HG02678 (cell line): ENCODE measurements at regions not wholly inside any gene's neighbourhood (a gene's known extent, or its start where the extent isn't known, plus 50 kb on each side); places are given as distances from the start of the nearest gene placed in this dataset.
"Not testable (repeated sequence)": the region's sequence is repeated elsewhere in the genome, so short reads cannot be mapped to it uniquely, and the experiment has no call there.

ENCODE experiments used
- ATAC-seq: cut with Tn5 transposase; IDR thresholded peaks from one replicate; pipeline ENCODE4 v1.9.1; 2021; ENCODE audit warnings: mild to moderate bottlenecking, moderate library complexity; ENCODE audit not compliant: unreplicated experiment

DNA sequence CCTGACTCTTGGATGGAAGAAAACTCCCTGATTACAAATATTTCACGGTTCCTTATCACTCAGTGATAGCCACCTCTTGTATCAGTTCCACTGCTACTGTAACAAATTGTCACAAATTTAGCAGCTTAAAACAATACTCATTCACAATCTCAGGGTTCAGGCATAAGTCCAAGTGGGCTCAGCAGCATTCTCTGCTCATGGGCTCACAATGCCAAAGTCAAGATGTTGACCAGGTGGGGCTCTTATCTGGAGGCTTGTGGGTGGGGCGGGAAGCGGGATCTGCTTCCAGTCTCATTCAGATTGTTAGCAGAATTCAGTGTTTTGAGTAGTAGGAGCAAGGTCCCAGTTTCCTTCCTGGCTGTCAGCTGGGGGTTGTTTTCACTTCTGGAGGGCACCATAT, 137.3 kb upstream of the FAM78B start:
- ATAC-seq = no peak

- no peak for ATAC-seq
Measured at GRCh38 chr1:166305371-166305770, 138.6 kb upstream of the FAM78B start.

DNA sequence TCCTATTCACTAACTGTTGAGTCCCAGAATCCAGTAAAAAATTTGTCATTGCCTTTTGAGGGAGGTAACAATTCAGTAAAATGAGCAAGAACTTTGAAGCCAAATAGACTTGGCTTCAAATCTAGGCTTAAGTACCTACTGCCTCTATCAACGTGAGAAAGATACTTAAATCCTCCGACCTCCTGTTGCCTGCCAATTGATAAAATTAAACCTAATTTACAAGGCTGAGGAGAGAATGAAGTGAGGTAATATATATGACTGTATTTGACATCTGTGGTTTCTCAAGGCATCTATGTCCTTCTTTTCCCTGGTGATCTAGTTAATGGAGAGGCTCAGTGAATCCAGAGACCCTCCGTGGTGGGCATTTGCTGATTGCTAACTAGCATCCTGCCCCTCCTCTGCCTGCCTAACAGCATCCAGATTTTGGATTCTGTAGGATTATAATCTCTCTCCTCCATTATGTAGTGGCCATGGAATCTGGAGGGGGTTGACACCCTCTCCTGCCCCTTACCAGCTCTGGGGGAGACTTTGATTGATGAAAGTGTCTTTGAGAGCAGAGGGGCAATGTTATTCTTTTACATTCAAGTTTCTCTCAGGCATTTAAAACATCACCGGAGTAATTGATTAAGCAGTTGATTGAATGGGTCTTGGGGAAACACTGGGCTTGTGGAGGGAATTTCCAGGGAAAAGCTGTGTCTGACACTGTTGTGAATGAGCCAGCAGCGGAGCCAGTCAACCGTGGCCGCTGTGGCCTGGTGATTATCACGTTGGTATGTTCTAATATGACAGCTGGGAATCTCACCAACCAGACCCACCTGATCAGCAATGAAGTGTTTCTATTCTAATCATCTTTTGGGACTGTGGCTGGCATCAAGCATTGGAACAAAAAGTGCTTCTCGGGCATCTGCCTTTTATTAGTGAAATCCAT, 140.7 kb upstream of the FAM78B start:
- ATAC-seq = no peak

DNA sequence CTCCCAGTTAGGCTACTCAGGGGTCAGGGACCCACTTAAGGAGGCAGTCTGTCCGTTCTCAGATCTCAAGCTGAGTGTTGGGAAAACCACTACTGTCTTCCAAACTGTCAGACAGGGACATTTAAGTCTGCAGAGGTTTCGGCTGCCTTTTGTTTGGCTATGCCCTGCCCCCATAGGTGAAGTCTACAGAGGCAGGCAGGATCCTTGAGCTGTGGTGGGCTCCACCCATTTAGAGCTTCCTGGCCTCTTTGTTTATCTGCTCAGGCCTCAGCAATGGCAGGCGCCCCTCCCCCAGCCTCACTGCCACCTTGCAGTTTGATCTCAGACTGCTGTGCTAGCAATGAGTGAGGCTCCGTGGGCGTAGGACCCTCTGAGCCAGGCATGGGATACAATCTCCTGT, 149.5 kb upstream of the FAM78B start:
- ATAC-seq = not testable (repeated sequence)

- no peak for ATAC-seq
Measured at GRCh38 chr1:166322470-166322869, 155.7 kb upstream of the FAM78B start.

DNA sequence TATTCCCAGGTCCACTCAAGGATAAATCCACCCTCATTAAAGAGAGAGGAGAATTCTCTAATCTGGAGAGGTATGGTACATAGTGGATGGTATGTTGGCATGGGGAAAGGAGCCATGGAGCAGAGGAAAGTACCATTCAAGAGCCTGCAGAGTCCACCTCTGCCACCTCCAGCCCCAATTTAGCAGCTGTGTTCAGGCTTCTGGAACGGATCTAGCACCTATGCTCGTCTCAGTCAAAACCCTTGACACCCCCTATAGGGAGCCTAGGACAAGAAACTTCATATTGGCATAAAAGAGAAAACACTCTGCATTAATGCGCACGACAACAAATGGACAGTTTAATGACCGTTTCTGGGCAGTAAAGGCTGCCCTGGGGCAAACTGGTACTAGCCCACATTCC, 161.1 kb upstream of the FAM78B start:
- ATAC-seq = no peak

- no peak for ATAC-seq
Measured at GRCh38 chr1:166328956-166329355, 162.2 kb upstream of the FAM78B start.

GRCh38 chr1:166330096-166330495, 163.3 kb upstream of the FAM78B start:
- no peak for ATAC-seq

DNA sequence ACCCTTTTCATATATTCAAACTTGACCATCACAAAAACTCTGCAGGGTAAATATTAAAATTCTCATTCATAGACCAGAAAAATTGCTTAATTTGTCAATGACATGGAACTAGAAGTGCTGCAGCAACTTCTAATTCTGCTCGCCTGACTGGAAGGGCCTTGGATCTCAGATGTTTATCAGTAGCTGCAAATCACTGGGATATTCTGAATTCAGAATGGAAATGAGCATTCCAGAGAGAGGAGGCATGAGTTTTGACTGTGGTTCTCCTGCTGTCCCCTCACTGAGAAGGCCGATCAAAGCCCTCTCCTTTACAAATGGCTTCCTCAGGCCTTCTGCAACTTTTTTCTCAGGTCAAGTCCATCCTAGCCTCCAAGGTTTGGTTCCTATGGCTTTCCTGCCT, 171.3 kb upstream of the FAM78B start:
- ATAC-seq = no peak

GRCh38 chr1:166340709-166341108, 173.9 kb upstream of the FAM78B start:
- no peak for ATAC-seq

- no peak for ATAC-seq
Measured at GRCh38 chr1:166343276-166343675, 176.5 kb upstream of the FAM78B start.

GRCh38 chr1:166350490-166350889, 183.7 kb upstream of the FAM78B start:
- no peak for ATAC-seq

- ATAC-seq = no peak
Measured at GRCh38 chr1:166351676-166352075, 184.9 kb upstream of the FAM78B start.

- no peak for ATAC-seq
Measured at GRCh38 chr1:166353213-166353612, 186.4 kb upstream of the FAM78B start.

GRCh38 chr1:166354406-166354805, 187.6 kb upstream of the FAM78B start:
- ATAC-seq = no peak

GRCh38 chr1:166365081-166365480, 198.3 kb upstream of the FAM78B start:
- ATAC-seq = no peak

DNA sequence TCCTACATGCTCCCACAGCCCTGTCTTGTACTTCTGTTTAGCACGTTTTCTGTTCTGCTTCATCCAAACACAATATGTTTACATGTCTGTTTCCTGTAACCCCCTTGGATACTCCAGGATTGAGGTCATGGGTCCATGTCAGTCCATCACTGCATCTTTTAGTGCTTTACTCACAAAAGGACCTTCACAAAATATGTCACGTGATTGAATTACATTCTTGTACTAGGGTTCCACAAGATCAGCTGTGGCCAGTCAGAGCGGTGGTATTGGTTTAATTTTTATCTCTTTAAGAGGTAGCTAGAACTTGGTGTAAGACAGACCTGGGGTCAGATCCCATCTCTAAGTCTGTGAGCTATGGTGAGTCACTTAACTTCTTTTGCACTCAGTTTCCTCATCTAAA, 201.2 kb upstream of the FAM78B start:
- ATAC-seq = no peak

- ATAC-seq = no peak
Measured at GRCh38 chr1:166377896-166378295, 211.1 kb upstream of the FAM78B start.

GRCh38 chr1:166378805-166379204, 212.0 kb upstream of the FAM78B start:
- ATAC-seq = no peak

DNA sequence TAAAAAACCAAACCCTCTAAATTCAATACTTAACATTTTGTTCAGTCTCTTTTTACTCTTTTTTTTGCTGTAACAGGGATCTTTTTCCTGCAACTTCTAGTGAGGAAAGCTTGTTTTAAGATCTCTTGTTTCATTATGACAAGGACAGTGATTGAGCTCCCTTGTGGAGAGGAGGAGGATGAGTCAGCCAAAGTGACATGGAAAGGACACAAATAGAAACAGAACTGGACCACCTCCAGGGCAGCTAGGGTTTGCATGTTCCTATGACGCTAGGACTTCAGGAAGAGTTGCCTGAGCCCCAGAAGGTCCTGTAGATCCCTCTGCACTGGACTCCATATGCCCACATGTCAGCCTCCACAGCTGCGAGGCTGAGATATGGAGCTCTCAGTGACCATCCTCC, 212.6 kb upstream of the FAM78B start:
- no peak for ATAC-seq

DNA sequence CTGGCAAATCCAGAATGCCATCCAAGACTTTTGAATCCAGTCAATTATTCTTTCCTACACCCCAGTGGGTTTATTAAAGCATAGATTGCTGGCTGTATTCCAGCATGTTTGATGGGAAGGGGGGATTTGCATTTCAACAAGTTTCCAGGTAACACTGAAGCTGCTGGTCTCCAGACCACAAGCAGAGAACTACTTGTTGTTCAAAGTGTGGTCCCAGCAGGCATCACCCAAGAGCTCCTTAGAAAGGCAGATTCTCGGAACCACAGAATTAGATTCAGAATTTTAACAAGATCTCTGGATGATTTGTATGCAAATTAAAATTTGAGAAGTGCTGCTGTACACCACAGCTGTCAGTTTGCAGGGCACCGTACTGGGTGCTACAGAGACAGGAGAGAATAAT, 216.3 kb upstream of the FAM78B start:
- ATAC-seq = no peak

- no peak for ATAC-seq
Measured at GRCh38 chr1:166383635-166384346, 217.0 kb upstream of the FAM78B start.
